ENCODE measurements at regions not wholly inside any gene's neighbourhood (a gene's known extent, or its start where the extent isn't known, plus 50 kb on each side); places are given as distances from the start of the nearest gene placed in this dataset.
"Not testable (repeated sequence)": the region's sequence is repeated elsewhere in the genome, so short reads cannot be mapped to it uniquely, and the experiment has no call there.

- no peak for DNase-seq (ENCODE audit: low spot score)
- in situ Hi-C loops (cut with HindIII; ENCODE audit: low sequenced_read_pairs): no loop called here
These were observed 60.1 kb upstream of the NAMPT start for GRCh38 chr7:106344861-106345260.

GRCh38 chr7:106344211-106344610, 59.4 kb upstream of the NAMPT start:
- in situ Hi-C loops (cut with HindIII; ENCODE audit: low sequenced_read_pairs): no loop called here
- no peak for DNase-seq (ENCODE audit: low spot score)

DNA sequence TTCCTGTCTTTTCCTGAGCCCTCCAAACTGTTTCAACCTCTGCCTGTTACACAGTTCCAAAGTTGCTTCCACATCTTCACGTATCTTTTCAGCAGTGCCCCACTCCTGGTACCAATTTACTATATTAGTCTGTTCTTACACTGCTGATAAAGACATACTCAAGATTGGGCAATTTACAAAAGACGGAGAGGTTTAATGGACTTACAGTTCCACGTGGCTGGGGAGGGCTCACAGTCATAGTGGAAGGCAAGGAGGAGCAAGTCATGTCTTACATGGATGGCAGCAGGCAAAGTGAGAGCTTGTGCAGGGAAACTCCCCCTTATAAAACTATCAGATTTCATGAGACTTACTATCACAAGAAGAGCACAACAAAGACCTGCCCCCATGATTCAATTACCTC, 57.3 kb upstream of the NAMPT start:
- DNase-seq (ENCODE audit: low spot score); in situ Hi-C loops (cut with HindIII; ENCODE audit: low sequenced_read_pairs): not testable (repeated sequence)

DNA sequence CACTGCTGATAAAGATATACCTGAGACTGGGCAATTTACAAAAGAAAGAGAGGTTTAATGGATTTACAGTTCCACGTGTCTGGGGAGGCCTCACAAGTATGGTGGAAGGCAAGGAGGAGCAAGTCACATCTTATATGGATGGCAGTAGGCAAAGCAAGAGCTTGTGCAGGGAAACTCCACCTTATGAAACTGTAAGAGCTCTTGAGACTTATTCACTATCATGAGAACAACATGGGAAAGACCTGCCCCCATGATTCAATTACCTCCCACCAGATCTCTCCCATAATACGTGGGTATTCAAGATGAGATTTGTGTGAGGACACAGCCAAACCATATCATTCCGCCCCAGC, 55.4 kb upstream of the NAMPT start:
- in situ Hi-C loops (cut with HindIII; ENCODE audit: low sequenced_read_pairs); DNase-seq (ENCODE audit: low spot score): not testable (repeated sequence)

- no peak for DNase-seq (ENCODE audit: low spot score)
- in situ Hi-C loops (cut with HindIII; ENCODE audit: low sequenced_read_pairs): no loop called here
These were observed 54.9 kb upstream of the NAMPT start for GRCh38 chr7:106339513-106340246.

- no peak for DNase-seq (ENCODE audit: low spot score)
- in situ Hi-C loops (cut with HindIII; ENCODE audit: low sequenced_read_pairs): no loop called here
These were observed 53.0 kb upstream of the NAMPT start for GRCh38 chr7:106337754-106338153.

GRCh38 chr7:106335814-106336213, 51.0 kb upstream of the NAMPT start:
- no peak for DNase-seq (ENCODE audit: low spot score)
- in situ Hi-C loops (cut with HindIII; ENCODE audit: low sequenced_read_pairs): no loop called here

All from G401 (cell line).